Glutamatergic neuron (in vitro differentiated cells): ENCODE measurements at regions not wholly inside any gene's neighbourhood (a gene's known extent, or its start where the extent isn't known, plus 50 kb on each side); places are given as distances from the start of the nearest gene placed in this dataset.

ENCODE experiments used
- DNase-seq: peaks from one replicate; pipeline ENCODE4 v3.0.0; 2022
- H3K27ac Mint-ChIP-seq: one replicate; pipeline ENCODE4 v1.8.0; 2020; ENCODE audit warnings: mild to moderate bottlenecking, mixed read lengths, inconsistent platforms; ENCODE audit not compliant: unreplicated experiment
- H3K27me3 Mint-ChIP-seq: one replicate; pipeline ENCODE4 v1.8.0; 2020; ENCODE audit warnings: mild to moderate bottlenecking, moderate library complexity, mixed read lengths, inconsistent platforms; ENCODE audit not compliant: unreplicated experiment
- H3K36me3 Mint-ChIP-seq: one replicate; pipeline ENCODE4 v1.8.0; 2020; ENCODE audit warnings: mild to moderate bottlenecking, mixed read lengths, inconsistent platforms; ENCODE audit not compliant: unreplicated experiment
- H3K4me1 Mint-ChIP-seq: one replicate; pipeline ENCODE4 v1.8.0; 2020; ENCODE audit warnings: mild to moderate bottlenecking, low read depth, mixed read lengths, inconsistent platforms; ENCODE audit not compliant: unreplicated experiment
- H3K4me3 Mint-ChIP-seq: one replicate; pipeline ENCODE4 v1.8.0; 2020; ENCODE audit warnings: mild to moderate bottlenecking, mixed read lengths, inconsistent platforms; ENCODE audit not compliant: unreplicated experiment
- H3K9me3 Mint-ChIP-seq: one replicate; pipeline ENCODE4 v1.8.0; 2020; ENCODE audit warnings: mild to moderate bottlenecking, moderate library complexity, mixed read lengths, inconsistent platforms; ENCODE audit not compliant: unreplicated experiment
- CTCF ChIP-seq: fragments of 200-600 bp; sonication (generic); IDR thresholded peaks from one replicate; pipeline ENCODE4 v1.5.0; 2021; ENCODE audit not compliant: partially characterized antibody, unreplicated experiment

GRCh38 chr14:22482085-22482694 lies 106.8 kb downstream of the DAD1 start:
- Mint-ChIP-seq H3K9me3 (no peaks in the 10 kb centered on the region), H3K36me3 (no peaks in the 10 kb centered on the region), H3K4me3 (no peak overlapping the region), H3K27ac (no peak overlapping the region), H3K4me1 (peaks cover 21% of the 10 kb centered on the region), H3K27me3 (peaks cover 4% of the 10 kb centered on the region)
- TF ChIP-seq CTCF, result no peak
- DNase-seq, result no peak

- DNase-seq, result no peak
- no peak for TF ChIP-seq CTCF
- Mint-ChIP-seq H3K4me3 (no peak overlapping the region), H3K27me3 (peaks cover 5% of the 10 kb centered on the region), H3K4me1 (peaks cover 21% of the 10 kb centered on the region), H3K36me3 (no peaks in the 10 kb centered on the region), H3K27ac (no peak overlapping the region), H3K9me3 (no peaks in the 10 kb centered on the region)
These were observed 107.5 kb downstream of the DAD1 start for GRCh38 chr14:22481546-22481945.

- peaks cover 26% of the 10 kb centered on the region for H3K4me1 Mint-ChIP-seq
- H3K36me3 Mint-ChIP-seq, result no peaks in the 10 kb centered on the region
- no peak for TF ChIP-seq CTCF
- no peaks in the 10 kb centered on the region for H3K9me3 Mint-ChIP-seq
- peaks cover 5% of the 10 kb centered on the region for H3K27me3 Mint-ChIP-seq
- no peak overlapping the region for H3K4me3 Mint-ChIP-seq
- no peak for DNase-seq
- no peak overlapping the region for H3K27ac Mint-ChIP-seq
These were observed 109.1 kb downstream of the DAD1 start for GRCh38 chr14:22479776-22480464.

DNA sequence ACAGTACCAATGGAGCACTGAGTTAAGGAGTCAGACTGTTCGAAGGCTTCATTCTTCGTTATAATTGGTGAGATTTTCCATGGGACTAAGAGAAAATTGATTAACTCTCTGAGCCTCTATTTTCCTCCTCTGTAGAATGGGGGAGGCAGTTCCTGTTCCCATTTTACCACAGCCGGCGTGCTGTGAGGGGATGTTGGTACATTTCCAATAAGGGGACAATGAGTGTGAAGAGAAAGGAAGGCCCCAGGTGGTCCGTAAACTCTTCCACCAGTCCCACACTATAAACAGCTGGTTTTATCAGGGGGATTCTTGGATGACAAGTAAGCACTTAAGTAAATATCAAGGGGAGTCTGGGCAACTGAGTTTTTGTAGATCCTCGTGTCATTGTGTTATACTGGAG lies 109.9 kb downstream of the DAD1 start:
- TF ChIP-seq CTCF, result no peak
- H3K27ac Mint-ChIP-seq, result no peak overlapping the region
- peaks cover 23% of the 10 kb centered on the region for H3K4me1 Mint-ChIP-seq
- no peak for DNase-seq
- H3K36me3 Mint-ChIP-seq, result no peaks in the 10 kb centered on the region
- no peaks in the 10 kb centered on the region for H3K9me3 Mint-ChIP-seq
- H3K27me3 Mint-ChIP-seq, result peaks cover 5% of the 10 kb centered on the region
- no peak overlapping the region for H3K4me3 Mint-ChIP-seq

DNA sequence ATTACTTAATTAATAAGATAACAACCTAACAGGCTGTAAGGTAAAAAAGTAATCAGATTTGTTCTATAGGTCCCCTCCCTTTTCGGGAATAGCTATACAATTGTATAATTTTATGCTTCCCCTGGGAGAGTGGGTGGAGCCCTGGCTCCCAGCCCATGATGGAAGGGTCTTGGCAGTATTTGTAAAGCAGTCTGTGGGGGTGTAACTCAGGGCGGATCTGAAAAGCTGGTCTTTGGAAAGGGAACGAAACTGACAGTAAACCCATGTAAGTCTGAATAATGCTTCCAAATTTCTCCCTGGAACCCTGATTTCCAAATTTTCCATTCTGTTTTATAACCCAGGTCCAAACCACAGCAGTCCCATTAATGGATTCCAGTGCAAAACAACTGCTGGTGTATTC lies 110.4 kb downstream of the DAD1 start:
- no peak for DNase-seq
- TF ChIP-seq CTCF, result no peak
- Mint-ChIP-seq H3K4me1 (peaks cover 22% of the 10 kb centered on the region), H3K36me3 (no peaks in the 10 kb centered on the region), H3K4me3 (no peak overlapping the region), H3K9me3 (no peaks in the 10 kb centered on the region), H3K27me3 (peaks cover 4% of the 10 kb centered on the region), H3K27ac (no peak overlapping the region)
